ENCODE measurements at regions not wholly inside any gene's neighbourhood (a gene's known extent, or its start where the extent isn't known, plus 50 kb on each side); places are given as distances from the start of the nearest gene placed in this dataset.

DNA sequence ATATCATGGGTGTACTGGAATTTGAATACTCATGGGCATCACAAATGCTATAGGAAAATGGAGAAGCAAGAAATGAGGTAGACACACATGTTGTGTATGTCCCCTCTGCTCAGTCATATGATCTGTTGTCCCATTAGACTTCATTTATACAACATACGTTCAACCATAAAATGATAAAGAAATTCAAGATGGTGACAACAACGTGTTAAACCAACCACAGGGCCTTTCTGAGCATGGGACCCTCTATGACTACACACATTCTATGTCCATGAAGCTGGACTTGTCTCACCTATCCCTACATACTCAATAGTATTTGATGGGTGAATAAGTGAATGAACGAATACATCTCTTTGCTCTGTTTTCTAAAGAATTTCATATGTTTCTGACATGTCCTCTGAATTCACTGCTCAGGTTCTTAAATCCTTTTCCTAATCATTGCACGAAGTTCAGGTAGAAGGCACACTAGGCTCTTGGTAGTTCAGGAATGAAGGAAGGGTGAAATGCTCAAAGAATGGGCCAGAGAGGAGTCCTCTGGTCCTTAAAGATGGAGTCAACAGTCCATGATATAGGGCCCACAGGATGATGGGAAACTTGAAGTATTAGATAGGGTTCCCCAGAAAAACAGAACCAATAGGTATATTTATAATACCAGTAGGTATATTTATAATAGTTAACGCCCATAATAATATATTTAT is 105.7 kb upstream of the PPM1H start:
- no peak for TF ChIP-seq CTCF (IDR thresholded peaks at IDR 0.05)
- no peak for TF ChIP-seq POLR2A (IDR thresholded peaks at IDR 0.05)
- no peak for TF ChIP-seq POLR2AphosphoS5 (IDR thresholded peaks at IDR 0.05)
- TF ChIP-seq EP300 (IDR thresholded peaks at IDR 0.05; ENCODE audit: low read depth), result no peak
